HG02642 (cell line): ENCODE measurements at regions not wholly inside any gene's neighbourhood (a gene's known extent, or its start where the extent isn't known, plus 50 kb on each side); places are given as distances from the start of the nearest gene placed in this dataset.

Experiments
- ATAC-seq: cut with Tn5 transposase; IDR thresholded peaks from one replicate; pipeline ENCODE4 v1.9.1; 2021; ENCODE audit warnings: mild to moderate bottlenecking; ENCODE audit not compliant: unreplicated experiment, poor library complexity

- ATAC-seq, result no peak
Measured at GRCh38 chr9:119588874-119589744, 219.9 kb upstream of the BRINP1 start.

- no peak for ATAC-seq
Measured at GRCh38 chr9:119577881-119578280, 208.6 kb upstream of the BRINP1 start.

GRCh38 chr9:119559986-119560385 is 190.8 kb upstream of the BRINP1 start:
- ATAC-seq, result no peak

GRCh38 chr9:119559056-119559455 is 189.8 kb upstream of the BRINP1 start:
- ATAC-seq, result no peak

GRCh38 chr9:119556129-119556875 is 187.1 kb upstream of the BRINP1 start:
- peak; percentile 99 for ATAC-seq

GRCh38 chr9:119544492-119544891 is 175.3 kb upstream of the BRINP1 start:
- no peak for ATAC-seq

GRCh38 chr9:119537138-119537537 is 167.9 kb upstream of the BRINP1 start:
- no peak for ATAC-seq

GRCh38 chr9:119533504-119533903 is 164.3 kb upstream of the BRINP1 start:
- ATAC-seq, result no peak

- ATAC-seq, result no peak
Measured at GRCh38 chr9:119526698-119527097, 157.5 kb upstream of the BRINP1 start.

- ATAC-seq, result no peak
Measured at GRCh38 chr9:119523508-119523907, 154.3 kb upstream of the BRINP1 start.

- ATAC-seq, result no peak
Measured at GRCh38 chr9:119522381-119522780, 153.1 kb upstream of the BRINP1 start.

GRCh38 chr9:119509291-119509905 is 140.2 kb upstream of the BRINP1 start:
- no peak for ATAC-seq

- no peak for ATAC-seq
Measured at GRCh38 chr9:119501374-119501773, 132.1 kb upstream of the BRINP1 start.

GRCh38 chr9:119500072-119500771 is 131.0 kb upstream of the BRINP1 start:
- no peak for ATAC-seq

GRCh38 chr9:119487118-119487827 is 118.0 kb upstream of the BRINP1 start:
- no peak for ATAC-seq

- no peak for ATAC-seq
Measured at GRCh38 chr9:119483153-119483552, 113.9 kb upstream of the BRINP1 start.

GRCh38 chr9:119477197-119477596 is 108.0 kb upstream of the BRINP1 start:
- no peak for ATAC-seq

GRCh38 chr9:119458068-119458467 is 88.8 kb upstream of the BRINP1 start:
- ATAC-seq, result no peak

- no peak for ATAC-seq
Measured at GRCh38 chr9:119453980-119454379, 84.7 kb upstream of the BRINP1 start.

- no peak for ATAC-seq
Measured at GRCh38 chr9:119453490-119453911, 84.3 kb upstream of the BRINP1 start.
